Hippocampal formation (tissue), 2 donors: ENCODE measurements at regions not wholly inside any gene's neighbourhood (a gene's known extent, or its start where the extent isn't known, plus 50 kb on each side); places are given as distances from the start of the nearest gene placed in this dataset.

Experiments used
- DNase-seq, 2 donors: peaks; one replicate each; lab custom pipeline; 2025; lab: John Stamatoyannopoulos, UW

DNA sequence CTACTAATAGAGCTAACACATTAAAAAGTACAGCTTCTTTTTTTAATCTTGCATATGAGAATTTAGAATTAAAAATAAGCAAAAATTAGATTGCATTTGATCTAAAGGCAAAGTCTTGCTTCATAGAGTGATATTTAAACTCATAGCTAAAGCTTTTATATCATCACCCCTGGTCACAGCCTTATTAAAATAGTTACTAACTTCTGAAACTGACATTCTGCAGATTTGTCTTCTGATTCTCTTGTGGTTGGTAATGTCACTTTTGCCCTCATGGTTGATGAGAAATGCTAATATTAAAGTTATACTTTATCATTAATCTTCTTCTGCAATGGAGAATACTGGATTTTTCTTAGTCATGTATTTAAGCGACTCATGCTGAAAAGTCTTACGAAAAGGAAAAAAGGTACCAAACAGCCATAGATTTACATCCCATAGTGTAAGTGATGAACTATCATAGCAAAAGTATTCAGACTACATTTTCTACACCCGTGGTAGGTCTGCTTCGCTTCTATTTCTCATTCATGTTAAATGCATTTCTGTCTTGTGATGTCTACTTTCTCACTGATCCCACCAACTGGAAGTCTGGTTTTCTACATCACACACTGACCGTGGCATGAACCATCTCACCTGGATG, 330.5 kb upstream of the B3GALT2 start:
- no peak for DNase-seq

DNA sequence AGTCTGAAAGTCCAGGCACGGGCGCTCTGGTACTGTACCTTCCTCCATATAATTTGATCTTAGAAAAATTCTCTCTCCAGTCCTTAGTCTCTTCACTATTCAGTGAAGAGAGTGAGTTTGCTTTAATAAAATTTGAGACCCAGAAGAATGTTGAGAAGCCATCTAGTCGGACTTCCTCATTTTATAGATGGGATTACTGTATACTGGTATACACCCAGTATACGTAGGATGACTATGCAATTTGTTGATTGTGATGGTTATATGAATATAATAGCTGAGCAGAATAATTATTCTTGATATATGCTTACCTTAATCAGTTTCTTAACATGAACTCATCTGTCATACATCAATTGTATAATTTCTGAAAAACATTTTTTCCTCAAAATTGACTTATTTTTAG, 328.0 kb upstream of the B3GALT2 start:
- no peak for DNase-seq

DNA sequence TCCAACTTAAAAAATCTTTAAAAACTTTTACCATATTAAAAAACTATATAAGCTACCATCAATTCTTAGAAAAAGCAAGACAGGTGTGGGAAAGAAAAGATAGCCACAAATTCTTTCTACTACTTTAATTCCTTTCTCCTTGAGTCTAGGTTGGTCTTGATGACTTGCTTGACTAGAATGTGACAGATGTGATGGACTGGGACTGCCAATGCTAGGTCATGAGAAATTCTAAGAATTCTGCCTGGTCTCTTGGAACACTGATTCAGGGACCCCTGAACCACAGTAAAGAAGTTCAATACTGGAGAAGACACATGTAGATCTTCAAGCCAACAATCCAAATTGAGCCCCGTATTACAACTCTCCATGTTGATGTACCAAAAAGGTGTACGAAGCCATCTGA, 326.6 kb upstream of the B3GALT2 start:
- no peak for DNase-seq

DNA sequence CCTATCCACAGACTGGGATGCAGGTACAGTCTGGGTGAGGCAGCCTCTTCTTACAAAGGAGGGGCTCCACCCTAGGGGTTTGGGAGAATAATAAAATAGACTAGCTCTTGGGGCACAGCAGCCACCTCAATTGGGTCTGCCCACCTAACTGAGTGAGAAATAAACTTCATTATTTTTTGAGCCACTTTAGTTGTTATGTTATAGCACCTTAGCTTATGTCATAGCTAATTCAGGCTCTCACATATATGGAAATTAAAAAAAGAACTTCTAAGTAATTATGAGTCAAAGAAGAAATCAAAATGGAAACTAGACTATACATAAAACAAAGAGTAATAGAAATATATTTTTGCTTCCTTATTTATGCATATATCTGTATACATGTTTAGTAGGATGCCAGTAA, 318.5 kb upstream of the B3GALT2 start:
- DNase-seq = no peak

DNA sequence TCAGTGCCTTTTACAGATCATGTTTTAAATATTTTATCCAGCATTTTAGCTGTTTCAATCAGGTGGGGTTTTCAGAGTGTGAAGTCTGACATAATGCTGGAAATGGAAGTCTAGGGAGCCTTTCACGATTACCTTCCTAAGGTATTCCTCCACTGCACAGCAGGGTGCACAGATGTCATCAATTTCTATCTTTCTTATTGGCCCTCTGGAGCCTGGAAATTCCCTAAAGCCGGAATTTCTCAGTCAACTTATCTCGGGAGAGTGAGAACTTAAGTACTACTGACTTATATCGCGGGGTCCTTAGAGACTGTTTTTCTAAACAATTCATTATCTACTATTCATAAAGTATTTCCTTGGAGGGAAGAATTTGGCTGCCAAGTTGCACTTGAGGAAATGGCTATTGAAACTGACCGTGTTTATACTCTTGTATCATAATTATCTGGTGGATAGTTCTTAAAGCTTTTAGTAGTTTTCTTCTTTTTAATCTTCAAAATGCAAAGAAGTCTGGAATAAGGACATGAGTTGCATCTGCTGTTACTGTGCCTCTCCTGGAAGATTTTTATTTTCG, 311.8 kb upstream of the B3GALT2 start:
- no peak for DNase-seq

DNA sequence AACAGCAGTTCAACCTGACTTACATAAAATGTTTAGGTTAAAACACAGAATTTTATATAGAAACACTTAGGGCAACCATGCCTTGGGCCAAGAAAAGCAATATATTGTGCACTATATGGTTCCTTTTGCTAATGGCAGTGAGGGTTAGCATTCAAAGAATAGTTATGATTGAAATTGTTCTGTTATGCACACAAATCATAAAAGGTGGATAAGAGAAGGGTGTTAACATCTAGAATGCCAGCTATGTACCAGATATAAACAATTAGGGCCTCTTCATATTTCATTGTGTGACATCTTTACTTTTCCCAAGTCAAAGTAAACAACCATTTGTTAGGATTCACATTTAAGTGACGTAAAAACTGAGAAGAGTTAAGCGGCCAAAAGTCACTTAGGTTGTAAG, 308.0 kb upstream of the B3GALT2 start:
- no peak for DNase-seq

DNA sequence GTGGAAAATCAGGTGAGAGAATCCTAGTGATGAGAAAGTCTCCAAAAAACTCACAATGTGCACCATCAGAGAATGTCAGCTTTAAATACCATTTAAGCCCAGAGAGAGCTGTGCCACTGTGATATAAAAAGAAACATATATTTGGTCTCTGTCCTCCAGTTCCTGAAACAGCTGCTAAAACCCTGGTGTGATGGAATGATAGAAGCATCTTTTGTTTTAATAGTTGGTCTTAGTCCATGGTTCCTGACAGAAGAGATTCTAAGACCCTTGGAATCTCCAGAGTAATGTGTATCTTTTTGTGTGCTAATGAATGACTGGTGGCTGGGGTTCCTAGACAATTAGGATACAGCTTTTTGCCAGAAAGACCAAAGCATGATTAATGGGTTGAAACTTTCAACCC, 302.8 kb upstream of the B3GALT2 start:
- DNase-seq = no peak

DNA sequence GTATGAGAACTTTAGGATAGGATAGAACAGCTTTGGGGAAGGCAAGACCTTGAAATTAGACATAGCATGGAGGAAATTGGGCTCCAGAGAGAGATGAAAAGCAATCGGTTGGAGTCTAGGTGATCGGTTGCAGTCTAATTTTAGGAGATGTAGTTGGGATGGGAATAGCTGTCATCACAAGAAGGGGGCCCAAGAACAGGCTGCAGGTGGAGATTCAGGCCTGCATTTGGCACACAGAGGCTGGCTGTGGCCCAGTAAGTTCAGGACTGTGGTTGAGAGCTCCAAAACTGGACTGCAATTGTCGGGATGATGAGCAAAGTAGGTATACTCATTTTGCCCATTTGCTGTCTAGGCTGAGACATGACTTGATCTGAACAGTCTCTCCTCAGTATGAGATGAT, 301.3 kb upstream of the B3GALT2 start:
- no peak for DNase-seq

DNA sequence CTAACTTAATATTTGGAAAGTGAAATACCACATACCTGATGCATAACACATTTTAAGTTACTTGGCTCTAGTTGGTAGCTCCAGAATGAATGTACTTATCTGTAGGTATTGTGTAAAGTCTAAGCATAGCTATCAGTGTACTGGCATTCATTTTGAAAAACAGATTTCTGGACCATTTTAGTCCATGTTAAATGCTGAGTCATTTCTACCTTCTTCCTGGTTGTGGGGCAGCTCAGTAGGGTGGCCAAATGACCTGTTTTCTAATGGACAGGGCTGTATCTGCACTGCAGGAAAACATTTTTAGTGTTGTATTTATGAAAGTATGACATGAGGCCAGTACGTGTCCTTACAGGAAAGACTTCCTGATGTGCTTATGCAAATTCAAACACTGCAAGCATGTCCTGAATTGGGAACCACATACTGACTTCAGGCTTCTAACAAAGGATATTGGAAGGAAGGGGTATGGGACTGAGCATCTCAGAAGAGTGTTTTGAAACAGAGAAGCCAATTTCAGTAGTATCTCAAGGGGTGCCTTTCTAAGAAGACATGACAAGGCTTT, 300.3 kb upstream of the B3GALT2 start:
- no peak for DNase-seq

DNA sequence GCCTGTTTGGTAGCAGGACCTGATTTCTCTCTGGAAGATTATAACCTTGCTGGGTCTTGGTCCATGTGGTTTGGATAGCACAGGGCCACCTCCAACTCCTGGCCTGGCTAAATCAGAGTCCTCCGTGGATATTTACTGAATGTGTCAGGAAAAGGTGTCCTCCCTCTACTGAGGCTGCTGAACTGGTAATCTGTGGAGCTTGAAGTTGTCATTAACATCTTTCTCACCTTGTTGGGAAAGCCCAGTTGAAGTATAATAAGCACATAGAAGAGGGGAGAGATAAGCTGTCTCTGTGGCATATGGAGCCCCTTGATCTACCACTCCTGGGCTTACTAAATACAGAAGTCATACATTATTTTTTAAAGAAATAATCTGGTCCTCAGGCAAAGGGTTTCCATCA, 294.3 kb upstream of the B3GALT2 start:
- no peak for DNase-seq

DNA sequence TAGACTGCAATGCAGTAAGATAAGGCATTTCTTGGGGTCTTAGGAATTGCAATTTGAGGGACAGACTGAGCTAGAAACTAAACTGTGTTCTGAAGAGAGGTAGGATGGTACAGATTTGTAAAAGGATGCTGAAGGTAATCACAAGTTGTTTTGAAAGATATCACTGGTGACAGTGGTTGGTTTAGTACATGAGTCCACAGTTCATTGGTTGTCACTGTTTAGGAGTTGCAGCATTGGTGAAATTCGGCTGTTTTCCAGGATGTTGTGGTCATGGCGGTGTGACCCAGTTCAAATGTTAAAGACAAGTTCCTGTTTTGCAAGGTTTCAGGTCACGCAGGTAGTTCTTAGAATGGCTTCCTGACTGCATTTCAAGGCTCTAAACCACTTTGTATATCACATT, 292.8 kb upstream of the B3GALT2 start:
- DNase-seq = no peak

DNA sequence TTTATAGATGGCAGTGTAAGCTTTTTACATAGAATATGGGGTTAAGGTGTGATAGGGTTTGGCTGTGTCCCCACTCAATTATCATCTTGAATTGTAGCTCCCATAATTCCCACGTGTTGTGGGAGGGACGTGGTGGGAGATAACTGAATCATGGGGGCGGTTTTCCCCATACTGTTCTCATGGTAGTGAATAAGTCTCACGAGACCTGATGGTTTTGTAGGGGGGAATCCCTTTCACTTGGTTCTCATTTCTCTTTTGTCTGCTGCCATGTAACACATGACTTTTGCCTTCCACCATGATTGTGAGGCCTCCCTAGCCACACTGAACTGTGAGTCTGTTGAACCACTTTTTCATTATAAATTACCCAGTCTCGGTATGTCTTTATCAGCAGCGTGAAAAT, 290.3 kb upstream of the B3GALT2 start:
- no peak for DNase-seq

DNA sequence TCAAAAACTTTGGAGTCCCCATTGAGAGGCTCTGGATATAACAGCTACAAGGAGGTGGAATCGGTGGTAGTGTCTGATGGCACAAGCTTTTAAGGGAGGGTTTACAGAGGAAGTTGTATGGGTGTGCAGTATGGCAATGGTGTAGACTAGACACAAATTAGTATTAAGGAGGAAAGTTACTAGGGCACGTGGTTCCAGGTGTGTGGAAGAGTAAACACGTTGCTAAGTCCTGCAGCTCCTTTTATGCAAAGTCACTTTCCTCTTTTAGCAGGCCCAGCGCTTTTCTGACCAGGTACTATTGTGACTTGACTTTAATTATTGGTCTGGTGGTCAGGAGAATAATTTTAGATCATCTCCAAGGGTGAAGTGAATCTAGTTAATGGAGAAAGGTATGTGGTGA, 287.5 kb upstream of the B3GALT2 start:
- no peak for DNase-seq

DNA sequence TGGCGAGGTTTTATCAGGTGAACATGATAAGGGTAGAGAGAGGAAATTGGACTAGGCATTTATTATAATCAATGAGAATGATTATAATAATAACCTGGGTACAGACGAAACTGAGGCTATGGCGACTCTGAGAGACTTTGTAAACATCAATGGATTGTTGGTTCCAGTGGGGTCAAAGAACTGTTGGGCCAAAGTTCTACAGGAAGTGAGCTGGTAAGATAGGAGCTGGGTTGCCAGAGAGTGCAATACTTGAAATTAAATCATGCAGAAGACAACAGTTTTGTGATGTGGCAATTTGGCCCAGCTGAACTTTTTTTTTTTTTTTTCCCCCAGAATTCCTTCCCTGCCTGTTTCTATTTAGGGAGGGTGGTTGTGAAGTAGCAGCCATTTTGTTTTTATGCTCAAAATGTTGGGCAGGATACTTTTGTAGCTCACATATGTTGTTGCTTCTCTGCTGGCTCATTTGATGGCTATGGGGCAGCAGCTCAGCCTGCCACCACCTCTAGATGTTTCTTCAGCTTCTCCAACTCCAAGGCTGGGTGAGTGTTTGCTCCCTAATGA, 286.5 kb upstream of the B3GALT2 start:
- no peak for DNase-seq

DNA sequence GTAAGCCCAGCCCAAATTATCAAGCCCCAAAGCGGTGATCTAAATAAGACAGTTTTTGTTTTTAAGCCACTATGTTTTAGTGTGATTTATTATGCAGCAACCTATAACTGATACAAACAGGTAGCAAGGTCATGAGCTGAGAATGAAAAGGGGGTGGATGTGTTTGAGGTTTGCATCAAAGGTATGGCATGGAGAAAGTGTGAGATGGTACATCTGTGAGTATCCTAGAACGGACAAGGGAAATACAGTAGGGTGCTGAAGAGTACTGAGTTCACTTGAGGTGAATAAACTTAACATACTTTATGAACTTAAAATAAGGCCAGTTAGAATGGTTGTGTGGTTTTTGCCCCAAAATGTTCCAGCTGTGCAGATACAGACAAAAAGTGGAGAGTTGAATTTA, 286.0 kb upstream of the B3GALT2 start:
- DNase-seq = no peak

DNA sequence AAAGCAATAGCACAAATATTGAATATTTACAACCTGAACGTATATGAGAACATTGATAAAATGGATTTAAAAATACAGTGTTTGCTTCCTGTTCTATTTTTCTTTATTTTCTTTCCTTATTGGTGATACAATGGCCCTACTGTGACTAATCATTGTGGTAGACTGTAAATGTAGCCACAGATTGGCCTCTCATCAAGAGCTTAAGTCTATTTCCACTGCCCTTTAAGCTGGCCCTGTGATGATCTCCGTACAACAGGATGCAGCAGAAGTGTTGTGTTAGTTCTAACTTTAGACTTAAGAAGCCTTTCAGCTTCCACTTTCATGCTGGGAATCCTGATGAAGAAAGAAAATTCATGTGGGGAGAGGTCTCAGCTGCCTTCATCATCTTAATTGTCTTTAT, 285.6 kb upstream of the B3GALT2 start:
- no peak for DNase-seq

DNA sequence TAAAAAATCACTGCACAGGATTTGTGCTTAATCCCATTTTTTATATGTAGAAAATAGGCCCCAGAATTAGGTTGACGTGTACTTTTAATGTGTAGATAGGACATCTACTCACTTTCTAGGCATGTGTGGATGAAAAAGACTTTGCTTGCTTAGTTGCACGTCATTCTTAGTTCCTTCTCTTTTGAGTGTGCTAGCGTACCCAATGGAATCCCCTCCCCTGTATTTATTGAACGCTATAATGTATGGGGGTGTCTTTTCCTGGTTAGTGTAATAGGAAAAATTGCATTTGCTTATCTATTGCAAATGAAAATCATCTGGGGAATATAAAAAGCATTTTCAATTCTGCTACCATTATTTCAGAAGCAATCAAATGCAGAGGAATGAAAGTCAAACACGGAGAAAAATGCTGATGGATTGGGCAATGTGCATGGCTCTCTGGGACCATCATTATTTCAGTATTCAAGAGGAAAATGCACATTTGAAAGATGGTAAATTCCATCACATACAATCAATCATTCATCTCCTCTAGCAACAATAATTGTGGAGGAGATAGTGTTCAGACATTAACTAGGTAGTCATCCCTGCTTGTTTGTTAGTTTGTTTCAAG, 277.0 kb upstream of the B3GALT2 start:
- DNase-seq = no peak

DNA sequence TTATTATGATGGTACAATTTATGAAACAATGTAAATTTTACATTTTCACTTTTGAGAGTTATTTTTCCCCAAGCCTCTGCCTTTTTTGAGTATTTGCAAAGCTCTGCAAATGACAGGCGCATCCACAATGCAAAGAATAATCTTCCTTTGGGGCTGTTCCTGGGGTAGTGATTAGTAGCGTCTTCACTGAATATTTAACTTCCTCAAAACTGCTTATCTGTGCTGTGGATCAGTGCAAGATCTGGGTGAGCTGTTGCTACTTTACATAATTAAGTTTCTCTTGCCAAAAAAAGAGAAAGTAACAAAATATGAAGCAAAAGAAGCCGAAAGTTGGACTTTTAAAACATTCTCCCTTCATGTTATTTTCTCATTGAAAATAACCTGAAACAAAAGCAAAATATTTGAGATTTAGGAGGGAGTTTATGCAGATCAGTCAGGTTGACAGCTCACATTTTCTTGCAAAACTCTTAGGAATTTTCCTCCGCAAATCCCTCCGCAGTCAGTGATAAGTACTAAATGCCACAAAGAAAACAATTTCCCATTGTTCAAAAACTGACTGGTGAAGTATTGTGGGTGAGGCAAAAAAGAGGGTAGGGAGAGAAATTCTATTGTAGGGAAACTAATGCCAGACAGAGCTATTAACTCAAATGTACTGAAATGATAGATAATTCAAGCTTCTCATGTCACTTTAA, 276.4 kb upstream of the B3GALT2 start:
- no peak for DNase-seq

DNA sequence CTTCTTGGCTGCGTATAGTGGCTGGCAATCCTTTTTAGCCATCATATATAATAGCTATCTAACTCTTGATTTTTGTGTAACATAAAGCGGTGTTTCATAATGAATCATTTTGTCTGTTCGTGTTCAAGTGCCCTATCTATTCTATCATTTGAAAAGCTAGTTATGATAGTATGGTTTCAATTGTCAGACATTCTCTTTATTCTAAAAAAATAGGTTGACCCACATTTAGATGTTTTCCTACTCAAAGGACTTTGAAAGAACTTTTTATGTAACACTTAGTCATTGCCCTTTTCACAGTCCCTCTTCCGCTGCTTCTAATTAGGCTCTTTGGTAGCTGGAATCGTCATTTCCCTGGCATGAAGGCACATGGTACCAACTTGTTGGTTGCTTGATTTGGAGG, 272.2 kb upstream of the B3GALT2 start:
- no peak for DNase-seq

DNA sequence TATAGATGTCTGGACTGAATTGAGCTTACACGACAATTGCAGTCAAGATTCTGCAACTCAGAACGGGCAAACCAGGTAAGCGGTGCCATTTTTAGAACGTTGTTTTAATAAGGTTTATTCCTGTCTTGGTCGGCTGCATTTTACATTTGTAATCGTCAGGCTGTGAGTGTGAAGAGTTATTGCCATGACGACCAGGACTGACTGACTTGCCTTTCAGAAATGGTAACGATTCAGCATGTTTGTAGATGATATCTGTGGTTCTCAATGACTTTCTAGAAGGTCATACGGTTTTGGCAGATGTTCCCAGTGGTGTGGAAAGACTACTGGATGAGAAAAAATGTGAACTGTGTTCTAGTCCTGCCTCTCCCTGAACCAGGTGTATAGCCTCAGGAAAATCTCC, 271.3 kb upstream of the B3GALT2 start:
- DNase-seq = no peak

DNA sequence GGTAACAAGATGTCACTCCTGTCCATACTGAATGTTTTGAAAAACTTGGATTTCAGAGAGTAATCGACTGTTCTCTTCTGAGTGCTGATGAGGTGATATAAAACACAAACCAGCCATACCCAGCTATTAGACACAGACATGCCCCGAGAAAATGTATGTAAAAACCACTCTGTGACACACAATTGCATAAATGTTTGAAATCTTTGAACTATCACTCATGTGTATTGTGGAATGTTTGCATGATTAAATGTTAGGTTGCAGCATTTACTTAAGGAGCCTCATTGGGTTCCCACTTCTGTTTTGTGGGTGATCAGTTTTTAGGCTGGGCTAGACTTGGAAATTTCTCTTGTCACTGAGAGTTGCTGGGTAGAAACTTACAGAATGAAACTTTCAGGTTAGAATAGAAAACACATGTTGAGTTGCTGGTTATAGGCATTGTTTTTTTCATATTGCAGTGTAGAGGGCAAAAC, 270.4 kb upstream of the B3GALT2 start:
- no peak for DNase-seq

DNA sequence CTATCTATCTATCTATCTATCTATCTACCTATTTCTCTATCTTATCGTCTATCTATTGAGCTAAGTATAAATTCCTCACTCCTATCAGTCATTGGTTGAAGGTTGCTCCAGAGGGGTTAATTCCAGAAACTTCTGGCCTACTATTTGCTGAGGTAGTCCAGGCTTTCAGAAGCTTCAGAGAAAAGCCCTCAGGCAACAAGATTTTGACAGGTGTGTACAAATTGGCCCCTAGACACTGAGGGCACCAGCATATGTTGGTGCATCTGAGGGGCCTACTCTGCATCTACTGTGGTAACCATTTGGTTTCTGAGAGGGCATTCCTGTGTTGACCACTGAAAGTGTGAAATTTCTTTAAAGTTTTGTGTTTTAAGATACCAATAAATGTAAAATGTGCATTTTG, 265.2 kb upstream of the B3GALT2 start:
- DNase-seq = no peak

DNA sequence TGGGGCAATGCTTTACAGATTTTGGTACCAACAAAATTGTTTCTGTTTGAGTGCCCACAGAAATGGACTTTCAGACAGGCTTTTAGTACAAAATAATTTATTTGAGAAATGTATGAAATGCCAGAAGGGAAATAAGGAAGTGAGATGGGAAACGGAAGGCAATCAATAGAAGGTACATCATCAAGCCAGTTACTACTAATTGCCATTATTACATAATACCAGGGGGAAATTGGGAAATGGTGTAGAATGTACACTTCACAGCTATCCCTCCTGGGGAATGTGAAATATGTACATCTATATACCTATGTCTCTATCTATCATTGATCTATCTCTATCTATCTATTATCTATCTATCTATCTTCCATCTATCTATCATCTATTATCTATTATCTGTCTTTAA, 264.6 kb upstream of the B3GALT2 start:
- no peak for DNase-seq
